ENCODE measurements at regions not wholly inside any gene's neighbourhood (a gene's known extent, or its start where the extent isn't known, plus 50 kb on each side); places are given as distances from the start of the nearest gene placed in this dataset.

DNA sequence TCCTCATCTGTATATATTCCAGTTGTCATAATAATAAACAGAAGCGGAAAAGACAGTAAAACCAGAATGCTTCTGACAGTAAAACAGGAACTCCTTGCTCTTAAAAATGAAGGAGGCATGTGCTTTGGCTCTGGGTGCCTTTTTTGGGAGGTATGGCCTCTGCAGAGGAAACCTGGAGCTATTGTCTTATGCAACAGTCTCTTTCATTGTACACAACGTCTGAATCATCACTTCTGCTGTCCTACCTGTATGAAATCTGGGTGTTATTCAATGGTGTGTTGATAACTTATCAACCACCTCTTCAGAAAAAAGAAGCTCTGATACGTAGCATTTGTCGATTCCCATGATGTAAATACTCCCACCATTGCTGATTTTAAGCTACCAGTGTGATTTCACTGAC is 64.8 kb downstream of the CDCA7 start:
- ATAC-seq, result no peak
- H3K27me3 Mint-ChIP-seq (ENCODE audit: low read depth), result peaks cover 20% of the 10 kb centered on the region
- H3K36me3 Mint-ChIP-seq (ENCODE audit: low read depth), result no peaks in the 10 kb centered on the region
- H3K27ac Mint-ChIP-seq, result no peak overlapping the region
- no peaks in the 10 kb centered on the region for H3K9me3 Mint-ChIP-seq (ENCODE audit: insufficient read depth)
- no peak for DNase-seq
- POLR2A ChIA-PET, result no interaction called here
- H3K4me1 Mint-ChIP-seq (ENCODE audit: low read depth), result no peaks in the 10 kb centered on the region
- no peak overlapping the region for H3K4me3 Mint-ChIP-seq
- CTCF ChIA-PET, result interaction anchor here (0.6 to 1.5 kb wide), 2 partner anchors 19 to 1043 kb away, joined by 3 to 4 read pairs; no protein-coding TSS in a partner anchor

DNA sequence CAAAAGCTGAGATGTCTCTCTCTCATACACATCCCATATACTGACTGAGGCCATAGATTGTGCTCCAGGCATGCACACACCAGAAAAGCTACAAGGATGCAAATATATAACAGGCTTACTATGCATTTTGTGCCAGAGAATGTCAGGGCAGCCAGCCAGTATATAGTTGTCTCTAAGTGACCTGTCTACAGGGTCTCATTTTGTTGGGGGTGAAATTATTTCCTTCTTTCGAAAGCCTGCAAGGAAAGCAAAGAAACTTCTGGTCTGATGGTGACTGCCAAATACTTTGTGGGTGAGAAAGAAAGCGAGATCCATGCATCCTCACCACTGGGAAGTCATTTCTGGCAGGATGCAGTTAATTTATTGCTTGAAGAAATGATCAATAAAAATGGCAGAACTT is 70.2 kb downstream of the CDCA7 start:
- no peaks in the 10 kb centered on the region for H3K36me3 Mint-ChIP-seq (ENCODE audit: low read depth)
- peaks cover 15% of the 10 kb centered on the region for H3K27me3 Mint-ChIP-seq (ENCODE audit: low read depth)
- ChIA-PET POLR2A (no interaction called here), CTCF (interaction anchor here (0.5 kb wide), 1 partner anchor 454 kb away, joined by 3 read pairs; no protein-coding TSS in a partner anchor)
- DNase-seq (no peak), ATAC-seq (no peak)
- no peaks in the 10 kb centered on the region for H3K4me1 Mint-ChIP-seq (ENCODE audit: low read depth)
- no peak overlapping the region for H3K4me3 Mint-ChIP-seq
- no peak overlapping the region for H3K27ac Mint-ChIP-seq
- no peaks in the 10 kb centered on the region for H3K9me3 Mint-ChIP-seq (ENCODE audit: insufficient read depth)

DNA sequence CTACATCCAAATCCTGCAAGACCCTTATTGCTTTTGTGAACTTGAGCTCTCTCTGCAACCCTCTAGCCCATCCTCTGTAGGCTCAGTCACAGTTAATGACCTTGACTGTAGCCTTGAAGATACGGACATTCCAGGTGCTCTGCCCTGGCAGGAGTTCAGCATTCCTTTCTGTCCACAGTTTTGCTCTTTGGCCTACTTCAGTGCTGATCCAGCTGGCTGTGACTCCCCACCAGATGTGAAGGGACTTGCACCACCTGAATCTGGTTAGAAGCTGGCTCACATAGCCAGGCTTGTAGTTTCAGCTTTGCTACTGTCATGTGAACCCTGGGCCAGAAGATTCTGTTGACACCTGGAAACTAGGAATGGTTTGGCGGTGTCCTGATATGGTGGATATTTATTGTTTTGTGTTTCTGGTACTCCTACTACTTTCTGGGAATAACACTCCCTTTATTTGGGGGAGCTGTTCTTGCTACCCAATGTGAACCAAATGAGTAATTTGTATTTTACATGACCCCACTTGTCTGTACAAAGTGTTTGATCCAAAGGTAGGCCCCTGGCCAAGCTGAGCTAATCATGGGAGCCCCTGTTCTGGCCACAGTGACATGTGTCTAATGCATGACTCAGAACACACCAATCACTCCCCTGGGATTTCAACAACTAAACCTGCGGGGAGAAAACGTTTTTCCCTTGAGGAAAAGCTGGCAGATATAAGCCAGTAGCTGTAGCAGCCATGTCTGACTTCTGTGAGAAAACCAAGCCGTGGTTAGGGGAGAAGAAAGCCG is 73.4 kb downstream of the CDCA7 start:
- ChIA-PET POLR2A (no interaction called here), CTCF (no interaction called here)

DNA sequence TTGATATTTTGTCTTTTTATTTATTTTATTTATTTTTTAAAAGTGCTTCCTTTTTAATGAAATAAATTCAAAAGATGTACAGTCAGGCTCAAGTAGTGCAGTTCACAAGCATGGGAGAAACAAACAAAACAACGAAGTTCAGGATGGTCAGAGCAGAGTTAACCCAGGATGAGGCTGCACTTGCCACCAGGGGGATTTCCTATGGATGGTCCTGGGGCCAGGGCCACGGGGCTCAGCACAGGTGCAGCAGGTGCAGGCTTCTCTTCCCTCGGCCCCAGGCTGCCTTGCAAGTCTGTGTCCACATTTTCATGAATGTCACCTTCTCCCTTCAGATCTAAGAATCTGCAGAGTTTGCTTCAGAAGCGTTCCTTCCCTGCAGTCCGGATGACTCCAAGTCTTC is 76.5 kb downstream of the CDCA7 start:
- DNase-seq (no peak), ATAC-seq (no peak)
- CTCF ChIA-PET, result no interaction called here
- Mint-ChIP-seq H3K4me3 (no peak overlapping the region), H3K9me3 (ENCODE audit: insufficient read depth) (no peaks in the 10 kb centered on the region), H3K4me1 (ENCODE audit: low read depth) (peaks cover 4% of the 10 kb centered on the region), H3K36me3 (ENCODE audit: low read depth) (no peaks in the 10 kb centered on the region), H3K27me3 (ENCODE audit: low read depth) (peaks cover 26% of the 10 kb centered on the region), H3K27ac (no peak overlapping the region)
- POLR2A ChIA-PET, result no interaction called here

More for the DNA sequence above, 73.4 kb downstream of the CDCA7 start:
- no peaks in the 10 kb centered on the region for H3K36me3 Mint-ChIP-seq (ENCODE audit: low read depth)
- H3K27ac Mint-ChIP-seq, result no peak overlapping the region
- no peaks in the 10 kb centered on the region for H3K9me3 Mint-ChIP-seq (ENCODE audit: insufficient read depth)
- H3K4me3 Mint-ChIP-seq, result no peak overlapping the region
- H3K4me1 Mint-ChIP-seq (ENCODE audit: low read depth), result no peaks in the 10 kb centered on the region
- ATAC-seq (no peak), DNase-seq (no peak)
- peaks cover 14% of the 10 kb centered on the region for H3K27me3 Mint-ChIP-seq (ENCODE audit: low read depth)

DNA sequence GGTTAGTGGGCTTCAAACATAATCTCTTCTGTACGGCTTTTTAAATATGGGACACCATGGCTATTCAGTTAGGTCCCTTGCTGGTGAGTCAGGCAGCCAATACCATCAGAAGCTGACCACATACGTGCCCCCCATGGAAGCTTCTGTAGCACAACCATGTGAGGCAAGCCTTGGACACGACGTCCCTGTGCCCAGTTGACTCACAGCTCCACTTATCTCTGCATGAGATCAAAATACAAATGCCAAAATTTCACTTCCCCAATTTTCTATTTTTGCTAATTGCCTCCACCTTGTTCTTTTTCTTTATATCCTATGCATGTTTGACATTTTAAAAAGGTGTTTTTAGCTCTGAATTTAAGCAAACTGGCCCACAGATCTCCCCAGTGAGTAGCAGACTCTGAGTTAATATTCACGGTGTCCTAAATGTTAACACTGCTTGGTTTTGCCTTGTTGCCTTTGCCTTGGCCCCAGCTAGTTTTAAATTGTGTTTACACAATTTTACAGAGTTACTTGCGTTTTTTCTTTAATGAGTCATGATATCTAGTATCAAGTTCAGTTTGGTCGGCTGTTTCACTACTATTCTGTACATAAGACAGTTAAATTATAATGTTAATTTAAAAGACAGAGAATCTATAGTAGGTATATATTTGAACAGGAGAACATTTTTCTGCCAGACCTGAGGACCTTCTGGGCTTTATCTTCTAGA is 77.5 kb downstream of the CDCA7 start:
- H3K4me3 Mint-ChIP-seq, result no peak overlapping the region
- H3K9me3 Mint-ChIP-seq (ENCODE audit: insufficient read depth), result no peaks in the 10 kb centered on the region
- CTCF ChIA-PET, result no interaction called here
- peaks cover 26% of the 10 kb centered on the region for H3K27me3 Mint-ChIP-seq (ENCODE audit: low read depth)
- H3K4me1 Mint-ChIP-seq (ENCODE audit: low read depth), result peaks cover 4% of the 10 kb centered on the region
- DNase-seq (no peak), ATAC-seq (no peak)
- no peaks in the 10 kb centered on the region for H3K36me3 Mint-ChIP-seq (ENCODE audit: low read depth)
- H3K27ac Mint-ChIP-seq, result no peak overlapping the region
- POLR2A ChIA-PET, result no interaction called here

DNA sequence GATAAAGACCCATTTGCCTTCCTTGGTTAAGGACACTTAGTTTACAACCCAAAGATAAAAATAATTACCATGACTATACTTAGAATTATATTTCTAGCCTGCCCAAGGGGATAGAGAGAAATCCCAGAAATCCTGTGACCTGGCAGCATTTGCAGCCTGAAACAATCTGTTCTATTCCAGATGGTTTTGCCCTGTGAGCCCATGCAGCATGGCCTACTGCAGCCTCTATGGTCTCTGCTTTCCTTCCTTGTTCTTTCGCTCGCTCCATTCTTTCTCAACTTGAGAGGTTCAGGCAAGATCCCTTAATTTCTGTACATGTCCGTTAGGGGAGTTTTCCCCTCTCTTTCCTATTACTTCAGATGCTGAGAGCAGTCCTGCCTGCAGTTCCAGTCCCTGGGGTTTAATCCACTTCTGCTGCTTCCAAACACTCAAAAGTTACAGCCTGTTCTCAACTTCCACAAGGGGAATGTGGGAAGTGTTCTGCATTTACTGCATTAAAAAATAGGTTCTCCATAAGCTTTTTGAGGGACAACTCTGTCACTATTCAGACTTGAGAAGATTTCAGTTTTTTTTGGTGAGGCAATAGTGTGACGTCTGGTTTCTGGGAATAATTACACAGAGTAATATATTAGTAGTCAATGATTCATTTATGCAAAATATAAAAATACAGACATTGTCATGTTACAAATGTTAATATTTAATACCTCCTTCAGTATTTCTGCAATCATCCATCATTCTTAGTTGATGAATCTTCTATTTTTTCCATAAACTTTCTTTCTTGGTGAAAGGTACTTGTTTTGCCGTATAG is 80.3 kb downstream of the CDCA7 start:
- H3K4me3 Mint-ChIP-seq, result no peak overlapping the region
- ATAC-seq (no peak), DNase-seq (no peak)
- POLR2A ChIA-PET, result no interaction called here
- CTCF ChIA-PET, result no interaction called here
- H3K27ac Mint-ChIP-seq, result no peak overlapping the region
- peaks cover 23% of the 10 kb centered on the region for H3K27me3 Mint-ChIP-seq (ENCODE audit: low read depth)
- H3K9me3 Mint-ChIP-seq (ENCODE audit: insufficient read depth), result no peaks in the 10 kb centered on the region
- peaks cover 4% of the 10 kb centered on the region for H3K4me1 Mint-ChIP-seq (ENCODE audit: low read depth)
- no peaks in the 10 kb centered on the region for H3K36me3 Mint-ChIP-seq (ENCODE audit: low read depth)

DNA sequence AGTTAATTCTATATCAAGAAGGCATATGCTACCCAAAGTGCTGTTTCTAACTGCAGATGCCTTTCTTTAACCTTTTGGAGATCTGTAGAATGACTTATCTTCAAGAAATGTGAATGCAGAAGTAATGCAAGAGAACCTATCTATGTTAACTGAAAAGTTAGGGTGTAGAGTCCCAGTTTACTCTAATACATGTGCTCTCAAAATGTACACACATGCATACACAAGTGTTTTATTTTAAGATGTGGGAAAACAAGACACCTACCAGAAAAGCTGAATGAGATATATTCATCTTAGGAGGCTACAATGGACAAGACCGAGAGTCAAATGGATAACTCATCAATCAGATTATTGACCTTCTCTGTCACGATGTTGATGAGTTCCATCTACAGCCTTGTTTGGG is 80.9 kb downstream of the CDCA7 start:
- POLR2A ChIA-PET, result no interaction called here
- CTCF ChIA-PET, result no interaction called here
- DNase-seq (no peak), ATAC-seq (no peak)
- Mint-ChIP-seq H3K27ac (no peak overlapping the region), H3K4me1 (ENCODE audit: low read depth) (peaks cover 4% of the 10 kb centered on the region), H3K27me3 (ENCODE audit: low read depth) (peaks cover 20% of the 10 kb centered on the region), H3K4me3 (no peak overlapping the region), H3K9me3 (ENCODE audit: insufficient read depth) (no peaks in the 10 kb centered on the region), H3K36me3 (ENCODE audit: low read depth) (no peaks in the 10 kb centered on the region)

DNA sequence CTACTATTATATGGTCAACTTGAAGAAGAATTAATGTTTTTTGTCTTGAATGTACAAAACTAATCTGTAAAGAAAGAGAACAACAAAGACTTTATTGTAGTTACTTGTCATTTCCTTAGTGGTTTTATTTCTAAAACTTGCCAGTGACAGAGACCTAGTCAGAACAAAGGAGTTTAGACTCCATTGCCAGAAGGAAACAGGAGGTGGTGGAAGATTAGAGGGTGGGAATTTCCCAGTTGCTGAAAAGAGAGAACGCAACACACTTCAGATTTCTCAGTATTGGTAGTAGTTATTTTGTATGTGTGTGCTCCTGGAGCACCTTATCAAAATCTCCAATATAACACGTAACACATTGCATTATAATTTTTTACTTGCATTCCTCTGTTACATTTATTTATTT is 81.4 kb downstream of the CDCA7 start:
- ATAC-seq (no peak), DNase-seq (no peak)
- ChIA-PET POLR2A (no interaction called here), CTCF (no interaction called here)
- Mint-ChIP-seq H3K27ac (no peak overlapping the region), H3K27me3 (ENCODE audit: low read depth) (peaks cover 20% of the 10 kb centered on the region), H3K4me3 (no peak overlapping the region), H3K36me3 (ENCODE audit: low read depth) (no peaks in the 10 kb centered on the region), H3K4me1 (ENCODE audit: low read depth) (peaks cover 4% of the 10 kb centered on the region), H3K9me3 (ENCODE audit: insufficient read depth) (no peaks in the 10 kb centered on the region)

DNA sequence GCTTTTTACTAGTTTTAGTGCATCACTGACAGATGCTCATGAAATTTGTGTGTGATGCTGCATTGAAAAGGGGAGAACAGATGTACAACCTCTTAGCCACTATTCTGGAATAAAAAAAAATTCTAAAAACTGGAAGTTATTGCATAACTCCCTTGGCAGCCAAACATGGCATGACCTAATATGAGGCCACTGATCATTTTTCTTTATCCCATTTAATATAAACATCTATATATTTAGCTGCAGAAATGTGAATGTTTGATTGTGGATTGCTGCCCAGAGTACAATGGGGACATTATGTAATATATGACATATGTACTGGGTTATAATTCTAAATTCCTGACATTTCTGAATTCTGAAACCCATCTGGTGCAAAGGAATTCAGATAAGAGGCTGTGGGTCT is 86.5 kb downstream of the CDCA7 start:
- H3K9me3 Mint-ChIP-seq (ENCODE audit: insufficient read depth), result no peaks in the 10 kb centered on the region
- no peak for DNase-seq
- no peaks in the 10 kb centered on the region for H3K36me3 Mint-ChIP-seq (ENCODE audit: low read depth)
- H3K4me3 Mint-ChIP-seq, result no peak overlapping the region
- no peak overlapping the region for H3K27ac Mint-ChIP-seq
- ATAC-seq, result no peak
- ChIA-PET POLR2A (no interaction called here), CTCF (no interaction called here)
- peaks cover 2% of the 10 kb centered on the region for H3K27me3 Mint-ChIP-seq (ENCODE audit: low read depth)
- no peaks in the 10 kb centered on the region for H3K4me1 Mint-ChIP-seq (ENCODE audit: low read depth)

DNA sequence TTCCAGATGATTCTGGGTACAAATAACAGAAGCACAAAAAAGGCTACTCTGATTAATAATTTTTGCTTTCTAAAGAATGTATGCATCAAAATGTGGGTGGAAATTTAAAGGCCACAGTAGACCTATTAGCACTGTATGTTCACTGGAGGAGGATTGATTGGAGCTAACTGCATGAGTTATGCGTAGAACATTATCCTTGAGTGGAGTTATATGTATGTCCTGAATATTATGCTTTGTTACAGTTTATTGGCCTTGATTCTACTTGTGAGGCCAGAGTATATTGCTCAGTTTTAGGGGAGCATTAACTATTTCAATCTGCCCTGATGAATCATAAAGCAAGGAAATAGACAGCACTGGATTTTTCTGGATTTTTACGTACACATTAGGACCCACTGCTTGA is 87.9 kb downstream of the CDCA7 start:
- Mint-ChIP-seq H3K27ac (no peak overlapping the region), H3K4me3 (no peak overlapping the region), H3K4me1 (ENCODE audit: low read depth) (no peaks in the 10 kb centered on the region), H3K9me3 (ENCODE audit: insufficient read depth) (no peaks in the 10 kb centered on the region), H3K27me3 (ENCODE audit: low read depth) (peaks cover 2% of the 10 kb centered on the region), H3K36me3 (ENCODE audit: low read depth) (no peaks in the 10 kb centered on the region)
- ATAC-seq (no peak), DNase-seq (no peak)
- CTCF ChIA-PET, result no interaction called here
- POLR2A ChIA-PET, result no interaction called here

DNA sequence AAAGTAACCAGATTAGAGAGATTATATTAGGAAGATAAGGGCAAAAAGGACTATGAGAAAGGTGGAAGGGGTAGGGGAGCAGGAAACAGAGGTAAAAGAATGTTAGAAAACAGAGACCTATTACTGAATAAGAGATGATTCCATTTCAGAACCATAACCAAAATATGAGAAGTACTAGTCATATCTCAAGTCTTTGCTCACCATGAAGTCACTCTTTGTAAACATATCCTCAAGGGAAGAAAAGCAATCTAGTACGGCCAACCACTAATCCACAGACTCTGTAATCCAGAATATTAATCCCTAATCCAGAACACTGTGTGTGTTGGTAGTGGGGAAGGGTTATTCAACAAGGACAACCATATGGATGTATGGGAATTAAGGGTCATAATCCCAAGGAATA is 92.0 kb downstream of the CDCA7 start:
- Mint-ChIP-seq H3K9me3 (ENCODE audit: insufficient read depth) (no peaks in the 10 kb centered on the region), H3K4me3 (no peak overlapping the region), H3K4me1 (ENCODE audit: low read depth) (peaks cover 14% of the 10 kb centered on the region), H3K27me3 (ENCODE audit: low read depth) (peaks cover 10% of the 10 kb centered on the region), H3K36me3 (ENCODE audit: low read depth) (no peaks in the 10 kb centered on the region), H3K27ac (no peak overlapping the region)
- ATAC-seq, result no peak
- ChIA-PET POLR2A (no interaction called here), CTCF (no interaction called here)
- no peak for DNase-seq

DNA sequence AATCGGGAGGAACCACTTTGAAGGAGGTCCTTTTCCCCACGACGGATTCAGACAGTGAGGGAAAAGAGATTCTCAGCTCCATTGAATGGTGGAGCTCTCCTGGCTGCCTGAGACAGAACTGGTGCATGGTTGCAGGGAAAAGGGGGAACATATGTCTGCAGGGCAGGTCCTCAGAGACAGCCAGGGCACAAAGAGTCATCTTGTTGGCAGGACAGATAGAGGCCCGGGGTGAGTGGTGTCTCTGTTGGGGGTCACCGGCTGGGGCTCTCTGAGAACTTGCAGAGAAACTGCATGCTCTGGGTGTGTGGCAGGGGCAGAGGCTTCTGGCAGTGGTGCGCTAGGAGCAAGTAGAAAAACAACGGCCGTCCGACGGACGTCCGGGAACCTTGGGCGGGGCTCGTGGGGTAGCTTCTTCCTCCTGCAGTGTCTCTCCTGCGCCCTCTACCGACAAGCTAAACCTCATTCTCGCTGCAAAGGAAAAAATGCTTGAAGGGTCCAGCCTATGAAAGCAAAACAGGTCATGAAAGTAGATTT is 94.3 kb downstream of the CDCA7 start:
- Mint-ChIP-seq H3K4me1 (ENCODE audit: low read depth) (peaks cover 14% of the 10 kb centered on the region), H3K27me3 (ENCODE audit: low read depth) (peaks cover 14% of the 10 kb centered on the region), H3K36me3 (ENCODE audit: low read depth) (no peaks in the 10 kb centered on the region), H3K9me3 (ENCODE audit: insufficient read depth) (no peaks in the 10 kb centered on the region), H3K4me3 (no peak overlapping the region), H3K27ac (peak overlapping the region; percentile 57)
- ChIA-PET CTCF (interaction anchor here (0.6 to 2.3 kb wide), 6 partner anchors 21 to 462 kb away, joined by 3 to 20 read pairs (median 6); no protein-coding TSS in a partner anchor), POLR2A (no interaction called here)
- DNase-seq, result peak; percentile 75
- peak; percentile 72 for ATAC-seq
